GM12878 (cell line): ENCODE measurements at regions not wholly inside any gene's neighbourhood (a gene's known extent, or its start where the extent isn't known, plus 50 kb on each side); places are given as distances from the start of the nearest gene placed in this dataset.

Experiments used
- ATAC-seq: fragments of 200-7000 bp; cut with Tn5 transposase; 3 replicates; pipeline ENCODE4 v1.9.1; 2020; ENCODE audit warnings: mild to moderate bottlenecking, moderate library complexity
- BruUV-seq: library from RNA; stranded (reverse); fragments of 400-500 nt; replicated peaks from 2 replicates; lab custom pipeline; 2021; lab: Mats Ljungman, UMichigan
- CTCF ChIA-PET: fragments of 300-600 bp; sonication (Branson Sonifier 250); formaldehyde crosslinking; extraction: SDS; loops from one replicate; lab custom pipeline; 2021; ENCODE audit warnings: inconsistent platforms; lab: Yijun Ruan, JAX
- POLR2A ChIA-PET: fragments of 350-600 bp; formaldehyde crosslinking; extraction: SDS; loops from one replicate; lab custom pipeline; 2021; ENCODE audit warnings: inconsistent platforms; lab: Charles Lee
- RAD21 ChIA-PET: fragments of 300-600 bp; sonication (Branson Sonifier 250); formaldehyde crosslinking; loops from one replicate; lab custom pipeline; 2023; ENCODE audit warnings: antibody characterized with exemption; ENCODE audit not compliant: unreplicated experiment; lab: Charles Lee
- SMC1A ChIA-PET: fragments of 300-600 bp; sonication (Branson Sonifier 250); formaldehyde crosslinking; loops from one replicate; lab custom pipeline; 2023; ENCODE audit not compliant: unreplicated experiment, uncharacterized antibody; lab: Charles Lee
- DNase-seq: peaks from one replicate; pipeline ENCODE4 v3.0.0-alpha.2; 2011; ENCODE audit warnings: low read depth, low spot score
- FAIRE-seq: peaks from 3 replicates; lab custom pipeline; 2011; peaks lifted over from hg19 to GRCh38; lab: Jason Lieb, UNC
- H2AFZ ChIP-seq: 2 replicates; pipeline ENCODE4 v1.6.0; 2011; ENCODE audit warnings: low read depth, low read length, control low read depth; ENCODE audit not compliant: control insufficient read depth
- H3K27ac ChIP-seq: 2 replicates; pipeline ENCODE4 v1.5.1; 2011; ENCODE audit warnings: control low read depth; ENCODE audit not compliant: control insufficient read depth, insufficient read depth
- H3K27me3 ChIP-seq, 2 experiments: replicated peaks in 1 of 2; 2 replicates each; pipeline versions ENCODE4 v1.6.0 to v1.6.1; 2011; ENCODE audit warnings: low read length in 1 of 2; ENCODE audit not compliant: control insufficient read depth in 2 of 2, insufficient read depth in 2 of 2
- H3K36me3 ChIP-seq, 2 experiments: 2 replicates each; pipeline ENCODE4 v1.5.1; 2011; ENCODE audit warnings: low read length in 1 of 2; ENCODE audit not compliant: control insufficient read depth in 2 of 2, insufficient read depth in 2 of 2
- H3K4me1 ChIP-seq: 2 replicates; pipeline ENCODE4 v1.6.1; 2011; ENCODE audit warnings: mild to moderate bottlenecking, low read length, moderate library complexity, mixed read lengths; ENCODE audit not compliant: control insufficient read depth, insufficient read depth
- H3K4me2 ChIP-seq: 2 replicates; pipeline ENCODE4 v1.6.0; 2011; ENCODE audit warnings: control low read depth; ENCODE audit not compliant: control insufficient read depth, insufficient read depth
- H3K4me3 ChIP-seq: fragments of 200-600 bp; sonication (generic); 2 replicates; pipeline ENCODE4 v1.5.1; 2016
- H3K79me2 ChIP-seq: 2 replicates; pipeline ENCODE4 v1.6.0; 2011; ENCODE audit warnings: low read length; ENCODE audit not compliant: control insufficient read depth, insufficient read depth
- H3K9ac ChIP-seq: 2 replicates; pipeline ENCODE4 v1.8.0; 2011; ENCODE audit warnings: low read length, control low read depth, mixed read lengths; ENCODE audit not compliant: control insufficient read depth, insufficient read depth
- H3K9me3 ChIP-seq: replicated peaks from 3 replicates; pipeline ENCODE4 v1.5.1; 2011; ENCODE audit warnings: mild to moderate bottlenecking, low read length; ENCODE audit not compliant: control insufficient read depth, insufficient read depth
- H4K20me1 ChIP-seq: 2 replicates; pipeline ENCODE4 v1.6.0; 2011; ENCODE audit not compliant: control insufficient read depth, insufficient read depth
- BACH1 ChIP-seq: fragments of 450-650 bp; IDR thresholded peaks from 2 replicates; pipeline ENCODE4 v1.6.1; 2017; ENCODE audit warnings: mild to moderate bottlenecking, borderline replicate concordance
- BCL11A ChIP-seq: IDR thresholded peaks from 2 replicates; pipeline ENCODE4 v1.6.1; 2011; ENCODE audit warnings: low read depth, low read length
- HCFC1 ChIP-seq: fragments of 150-350 bp; IDR thresholded peaks from 2 replicates; pipeline ENCODE4 v1.6.1; 2014; ENCODE audit warnings: low read length
- HDAC6 ChIP-seq: fragments of 200-600 bp; sonication (generic); IDR thresholded peaks from one replicate; pipeline ENCODE4 v1.8.0; 2017; ENCODE audit warnings: antibody characterized with exemption; ENCODE audit not compliant: unreplicated experiment
- JUND ChIP-seq: IDR thresholded peaks from 2 replicates; pipeline ENCODE4 v1.6.1; 2012; ENCODE audit warnings: low read depth, mild to moderate bottlenecking, low read length, improper control_type of control experiment, moderate library complexity
- KAT2A ChIP-seq: conservative IDR thresholded peaks from 2 replicates; pipeline ENCODE4 v1.6.1; 2011; ENCODE audit warnings: low read depth, low read length; ENCODE audit not compliant: control insufficient read depth
- KDM1A ChIP-seq: fragments of 200-600 bp; sonication (generic); IDR thresholded peaks from 2 replicates; pipeline ENCODE4 v1.6.1; 2016; ENCODE audit warnings: borderline replicate concordance
- NFIC ChIP-seq: IDR thresholded peaks from 2 replicates; pipeline ENCODE4 v1.6.1; 2012; ENCODE audit warnings: low read depth, mild to moderate bottlenecking, inconsistent platforms, low read length, moderate library complexity
- NFXL1 ChIP-seq: fragments of 450-650 bp; IDR thresholded peaks from 2 replicates; pipeline ENCODE4 v1.6.1; 2017; ENCODE audit warnings: antibody characterized with exemption, mild to moderate bottlenecking, borderline replicate concordance
- RELA ChIP-seq: fragments of 450-650 bp; IDR thresholded peaks from 2 replicates; pipeline ENCODE4 v1.8.0; 2014; ENCODE audit warnings: borderline replicate concordance; ENCODE audit not compliant: partially characterized antibody
- SMAD1 ChIP-seq: fragments of 450-650 bp; IDR thresholded peaks from 2 replicates; pipeline ENCODE4 v1.6.1; 2018; ENCODE audit warnings: mild to moderate bottlenecking, low read depth; ENCODE audit not compliant: partially characterized antibody
- TARDBP ChIP-seq: IDR thresholded peaks from 2 replicates; pipeline ENCODE4 v1.6.1; 2016; ENCODE audit warnings: borderline replicate concordance
- TBL1XR1 ChIP-seq: IDR thresholded peaks from 2 replicates; pipeline ENCODE4 v1.6.1; 2012; ENCODE audit warnings: low read depth, low read length, improper control_type of control experiment
- WGBS: methylation state at CpG from one replicate; pipeline ENCODE4 v1.1.6; 2016; ENCODE audit warnings: low lambda C conversion rate; ENCODE audit not compliant: insufficient replicate concordance, insufficient coverage; ENCODE audit errors: missing lambda C conversion rate; 5-methylcytosine and 5-hydroxymethylcytosine counted together
- in situ Hi-C: fragments of 300-500 bp; cut with MboI; formaldehyde crosslinking; loops from 9 replicates; pipeline ENCODE4 v1.14.3; 2018; ENCODE audit warnings: mixed read lengths
- intact Hi-C: fragments of 100-400 bp; cut with micrococcal nuclease; formaldehyde crosslinking; loops from one replicate; pipeline ENCODE4 v1.14.2; 2022; ENCODE audit not compliant: unreplicated experiment
- TF ChIP-seq, protein P1 (sequence below): IDR thresholded peaks from 2 replicates; pipeline ENCODE4 v1.6.1; 2012; ENCODE audit warnings: low read depth, low read length, improper control_type of control experiment
- TF ChIP-seq, protein P2 (sequence below): IDR thresholded peaks from 2 replicates; pipeline ENCODE4 v1.6.1; 2012; ENCODE audit warnings: mild to moderate bottlenecking, low read depth, low read length

DNA sequence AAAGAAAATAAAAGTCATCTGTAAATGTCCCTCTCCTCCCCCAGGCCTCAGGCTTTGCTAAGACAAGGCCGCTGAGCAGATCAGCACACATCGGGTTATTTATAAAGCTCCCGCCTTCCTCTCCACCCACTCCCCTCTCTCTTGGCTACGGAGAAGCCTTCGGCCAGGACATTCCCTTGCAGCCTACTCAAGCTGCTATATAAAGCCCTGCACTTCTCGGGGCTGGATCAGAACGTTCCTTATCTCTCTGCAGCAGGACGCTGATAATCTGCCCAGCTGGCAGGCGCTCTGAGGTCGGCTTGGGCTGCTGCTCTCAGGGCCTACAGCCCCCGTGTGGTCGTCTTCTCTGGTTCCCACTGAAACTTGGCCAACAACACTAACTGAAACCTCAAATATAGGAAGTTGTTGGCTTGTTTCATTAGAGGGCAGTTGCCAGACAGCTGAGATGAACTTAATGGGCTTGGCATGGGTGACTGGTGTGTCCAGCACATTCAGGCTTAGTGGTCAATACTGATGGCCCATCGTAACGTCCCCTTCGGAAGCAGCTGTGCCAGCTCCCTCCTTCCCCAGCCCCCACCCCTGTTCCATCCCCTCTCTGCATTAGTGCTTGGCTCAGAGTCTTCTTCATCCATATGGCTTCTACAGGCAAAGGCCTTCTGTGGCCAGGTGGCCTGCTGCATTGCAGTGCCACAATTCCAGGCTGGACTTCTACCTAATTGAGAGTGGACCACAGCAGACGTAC, 64.6 kb downstream of the IER5 start:
- Histone ChIP-seq H3K9me3 (no peaks in the 10 kb centered on the region; the same call in 1 of the 3 replicates), H3K27ac (peak overlapping the region; percentile 62), H3K79me2 (no peaks in the 10 kb centered on the region), H3K4me1 (peaks cover 48% of the 10 kb centered on the region), H3K36me3 (no peaks in the 10 kb centered on the region), H3K4me3 (no peak overlapping the region), H2AFZ (peak overlapping the region; percentile 42), H3K27me3 (no peaks in the 10 kb centered on the region), H4K20me1 (no peaks in the 10 kb centered on the region), H3K9ac (peak overlapping the region; percentile 15; the same call in 1 of the 2 replicates), H3K4me2 (peak overlapping the region; percentile 52)
- ATAC-seq: peak; percentile 88
- intact Hi-C loops: loop anchor here (2.0 kb wide), 1 partner anchor 22 kb away; no protein-coding TSS in a partner anchor
- FAIRE-seq: peak; percentile 90
- in situ Hi-C loops: loop anchor here (5.0 to 25.0 kb wide), 2 partner anchors 516 to 641 kb away; partner anchors contain the start of gene XPR1
- ChIA-PET POLR2A (interaction anchor here (0.8 to 6.3 kb wide), 12 partner anchors 13 to 243 kb away, joined by 3 to 33 read pairs (median 4); no protein-coding TSS in a partner anchor), SMC1A (interaction anchor here (0.7 to 36.3 kb wide), 23 partner anchors 10 to 644 kb away, joined by 3 to 1399 read pairs (median 6); partner anchors contain the start of genes IER5 and STX6), RAD21 (interaction anchor here (0.5 to 5.6 kb wide), 27 partner anchors 11 to 637 kb away, joined by 3 to 72 read pairs (median 4); partner anchors contain the start of genes IER5 and MR1), CTCF (interaction anchor here (0.7 to 36.6 kb wide), 17 partner anchors 10 to 649 kb away, joined by 3 to 1067 read pairs (median 4); partner anchors contain the start of genes IER5 and MR1)
- no peak for DNase-seq
- BruUV-seq: no TSS peak
- 12% methylated on average over 16 of the region's 16 CpGs for WGBS
- no peak for TF ChIP-seq HDAC6
- TF ChIP-seq TBL1XR1: no peak
- TF ChIP-seq RELA: peak; percentile 11
- no peak for TF ChIP-seq TARDBP
- no peak for TF ChIP-seq KAT2A
- TF ChIP-seq, protein P1, sequence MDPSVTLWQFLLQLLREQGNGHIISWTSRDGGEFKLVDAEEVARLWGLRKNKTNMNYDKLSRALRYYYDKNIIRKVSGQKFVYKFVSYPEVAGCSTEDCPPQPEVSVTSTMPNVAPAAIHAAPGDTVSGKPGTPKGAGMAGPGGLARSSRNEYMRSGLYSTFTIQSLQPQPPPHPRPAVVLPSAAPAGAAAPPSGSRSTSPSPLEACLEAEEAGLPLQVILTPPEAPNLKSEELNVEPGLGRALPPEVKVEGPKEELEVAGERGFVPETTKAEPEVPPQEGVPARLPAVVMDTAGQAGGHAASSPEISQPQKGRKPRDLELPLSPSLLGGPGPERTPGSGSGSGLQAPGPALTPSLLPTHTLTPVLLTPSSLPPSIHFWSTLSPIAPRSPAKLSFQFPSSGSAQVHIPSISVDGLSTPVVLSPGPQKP: no peak
- TF ChIP-seq BCL11A: peak; percentile 76
- TF ChIP-seq NFXL1: no peak
- TF ChIP-seq KDM1A: no peak
- TF ChIP-seq SMAD1: peak; percentile 54
- no peak for TF ChIP-seq HCFC1
- no peak for TF ChIP-seq JUND
- no peak; the same call in 1 of the 2 replicates for TF ChIP-seq BACH1
- TF ChIP-seq, protein P2, sequence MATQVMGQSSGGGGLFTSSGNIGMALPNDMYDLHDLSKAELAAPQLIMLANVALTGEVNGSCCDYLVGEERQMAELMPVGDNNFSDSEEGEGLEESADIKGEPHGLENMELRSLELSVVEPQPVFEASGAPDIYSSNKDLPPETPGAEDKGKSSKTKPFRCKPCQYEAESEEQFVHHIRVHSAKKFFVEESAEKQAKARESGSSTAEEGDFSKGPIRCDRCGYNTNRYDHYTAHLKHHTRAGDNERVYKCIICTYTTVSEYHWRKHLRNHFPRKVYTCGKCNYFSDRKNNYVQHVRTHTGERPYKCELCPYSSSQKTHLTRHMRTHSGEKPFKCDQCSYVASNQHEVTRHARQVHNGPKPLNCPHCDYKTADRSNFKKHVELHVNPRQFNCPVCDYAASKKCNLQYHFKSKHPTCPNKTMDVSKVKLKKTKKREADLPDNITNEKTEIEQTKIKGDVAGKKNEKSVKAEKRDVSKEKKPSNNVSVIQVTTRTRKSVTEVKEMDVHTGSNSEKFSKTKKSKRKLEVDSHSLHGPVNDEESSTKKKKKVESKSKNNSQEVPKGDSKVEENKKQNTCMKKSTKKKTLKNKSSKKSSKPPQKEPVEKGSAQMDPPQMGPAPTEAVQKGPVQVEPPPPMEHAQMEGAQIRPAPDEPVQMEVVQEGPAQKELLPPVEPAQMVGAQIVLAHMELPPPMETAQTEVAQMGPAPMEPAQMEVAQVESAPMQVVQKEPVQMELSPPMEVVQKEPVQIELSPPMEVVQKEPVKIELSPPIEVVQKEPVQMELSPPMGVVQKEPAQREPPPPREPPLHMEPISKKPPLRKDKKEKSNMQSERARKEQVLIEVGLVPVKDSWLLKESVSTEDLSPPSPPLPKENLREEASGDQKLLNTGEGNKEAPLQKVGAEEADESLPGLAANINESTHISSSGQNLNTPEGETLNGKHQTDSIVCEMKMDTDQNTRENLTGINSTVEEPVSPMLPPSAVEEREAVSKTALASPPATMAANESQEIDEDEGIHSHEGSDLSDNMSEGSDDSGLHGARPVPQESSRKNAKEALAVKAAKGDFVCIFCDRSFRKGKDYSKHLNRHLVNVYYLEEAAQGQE: no peak
- TF ChIP-seq NFIC: peak; percentile 72; the same call in 1 of the 2 replicates
